ENCODE measurements at regions not wholly inside any gene's neighbourhood (a gene's known extent, or its start where the extent isn't known, plus 50 kb on each side); places are given as distances from the start of the nearest gene placed in this dataset.
A peak's percentile ranks its signal among the peaks of the same experiment; 100 is the strongest.

- no peak overlapping the region for H3K4me3 ChIP-seq (ENCODE audit: low read depth, low read length)
- no peak for TF ChIP-seq CTCF (IDR thresholded peaks at IDR 0.05; ENCODE audit: insufficient read depth, low read length)
- no peak for DNase-seq (ENCODE audit: low read depth)
Observed at GRCh38 chr2:207468488-207468887, 61.3 kb upstream of the CREB1 start.

GRCh38 chr2:207469451-207469850 is 60.3 kb upstream of the CREB1 start:
- H3K4me3 ChIP-seq (ENCODE audit: low read depth, low read length), result no peak overlapping the region
- TF ChIP-seq CTCF (IDR thresholded peaks at IDR 0.05; ENCODE audit: insufficient read depth, low read length), result no peak
- DNase-seq (ENCODE audit: low read depth), result no peak

- no peak for DNase-seq (ENCODE audit: low read depth)
- H3K4me3 ChIP-seq (ENCODE audit: low read depth, low read length), result no peak overlapping the region
- TF ChIP-seq CTCF (IDR thresholded peaks at IDR 0.05; ENCODE audit: insufficient read depth, low read length), result no peak
Observed at GRCh38 chr2:207469943-207470729, 59.6 kb upstream of the CREB1 start.

GRCh38 chr2:207471261-207471660 is 58.5 kb upstream of the CREB1 start:
- no peak for TF ChIP-seq CTCF (IDR thresholded peaks at IDR 0.05; ENCODE audit: insufficient read depth, low read length)
- no peak overlapping the region for H3K4me3 ChIP-seq (ENCODE audit: low read depth, low read length)

GRCh38 chr2:207472343-207473048 is 57.3 kb upstream of the CREB1 start:
- no peak for TF ChIP-seq CTCF (IDR thresholded peaks at IDR 0.05; ENCODE audit: insufficient read depth, low read length)
- no peak overlapping the region for H3K4me3 ChIP-seq (ENCODE audit: low read depth, low read length)
- no peak for DNase-seq (ENCODE audit: low read depth)

More at GRCh38 chr2:207471261-207471660, 58.5 kb upstream of the CREB1 start:
- DNase-seq (ENCODE audit: low read depth), result no peak

- peak; percentile 92 for DNase-seq (ENCODE audit: low read depth)
- peak; percentile 87 for TF ChIP-seq CTCF (IDR thresholded peaks at IDR 0.05; ENCODE audit: insufficient read depth, low read length)
- no peak overlapping the region for H3K4me3 ChIP-seq (ENCODE audit: low read depth, low read length)
Observed at GRCh38 chr2:207473049-207473930, 56.5 kb upstream of the CREB1 start.
